C4-2B (cell line): ENCODE measurements at regions not wholly inside any gene's neighbourhood (a gene's known extent, or its start where the extent isn't known, plus 50 kb on each side); places are given as distances from the start of the nearest gene placed in this dataset.

Source experiments
- H3K27ac ChIP-seq: fragments of 450-650 bp; 2 replicates; pipeline ENCODE4 v1.5.1; 2017
- CTCF ChIP-seq: fragments of 450-650 bp; conservative IDR thresholded peaks from 2 replicates; pipeline ENCODE4 v1.5.1; 2017; ENCODE audit warnings: mild to moderate bottlenecking
- ZFX ChIP-seq: fragments of 450-650 bp; IDR thresholded peaks from 2 replicates; pipeline ENCODE4 v1.6.1; 2017

GRCh38 chr4:24680746-24681448, 96.5 kb upstream of the DHX15 start:
- TF ChIP-seq ZFX (no peak), CTCF (no peak)

GRCh38 chr4:24683116-24683515, 98.8 kb upstream of the DHX15 start:
- TF ChIP-seq ZFX (no peak), CTCF (no peak)
- H3K27ac ChIP-seq = no peak overlapping the region

More at GRCh38 chr4:24680746-24681448, 96.5 kb upstream of the DHX15 start:
- no peak overlapping the region for H3K27ac ChIP-seq

- no peak overlapping the region for H3K27ac ChIP-seq
- TF ChIP-seq ZFX = no peak
- peak; percentile 83 for TF ChIP-seq CTCF
Measured at GRCh38 chr4:24686866-24687692, 102.7 kb upstream of the DHX15 start.

GRCh38 chr4:24688453-24688852, 104.1 kb upstream of the DHX15 start:
- H3K27ac ChIP-seq = no peak overlapping the region
- no peak for TF ChIP-seq ZFX
- no peak for TF ChIP-seq CTCF

- no peak for TF ChIP-seq ZFX
- TF ChIP-seq CTCF = no peak
Measured at GRCh38 chr4:24689212-24689611, 104.9 kb upstream of the DHX15 start.

GRCh38 chr4:24690436-24690835, 104.9 kb upstream of the SOD3 start:
- no peak overlapping the region for H3K27ac ChIP-seq
- no peak for TF ChIP-seq ZFX
- TF ChIP-seq CTCF = no peak

More at GRCh38 chr4:24689212-24689611, 104.9 kb upstream of the DHX15 start:
- no peak overlapping the region for H3K27ac ChIP-seq

GRCh38 chr4:24693636-24694035, 101.7 kb upstream of the SOD3 start:
- TF ChIP-seq CTCF (no peak), ZFX (no peak)
- H3K27ac ChIP-seq = no peak overlapping the region
